ENCODE measurements at regions not wholly inside any gene's neighbourhood (a gene's known extent, or its start where the extent isn't known, plus 50 kb on each side); places are given as distances from the start of the nearest gene placed in this dataset.

- no peak for TF ChIP-seq SIRT6 (IDR thresholded peaks at IDR 0.05; ENCODE audit: low read length)
- TF ChIP-seq POLR2A (IDR thresholded peaks at IDR 0.05; ENCODE audit: control extremely low read depth in 1 of 2, low read depth in 2 of 2, low read length in 2 of 2): no peak
- TF ChIP-seq SP2 (IDR thresholded peaks at IDR 0.05; ENCODE audit: low read length): no peak
- peak; percentile 42 to 57 for TF ChIP-seq RAD21 (IDR thresholded peaks at IDR 0.05 in 1 of 2, conservative IDR thresholded peaks at IDR 0.05 in 1 of 2; ENCODE audit: low read depth in 2 of 2, low read length in 2 of 2)
- TF ChIP-seq CHD1 (IDR thresholded peaks at IDR 0.05; ENCODE audit: low read depth, low read length): no peak
- no peak for TF ChIP-seq KDM5A (IDR thresholded peaks at IDR 0.05; ENCODE audit: low read length)
- TF ChIP-seq TCF12 (IDR thresholded peaks at IDR 0.05; ENCODE audit: low read depth, low read length): no peak
- no peak for TF ChIP-seq EP300 (IDR thresholded peaks at IDR 0.05; ENCODE audit: borderline replicate concordance in 1 of 2, low read depth in 2 of 2, low read length in 2 of 2)
- TF ChIP-seq CEBPB (IDR thresholded peaks at IDR 0.05; ENCODE audit: low read depth, low read length): 0 out of 2 replicates have a peak, but pooled peaks have one; percentile 14
- no peak for TF ChIP-seq CBX8 (IDR thresholded peaks at IDR 0.05; ENCODE audit: borderline replicate concordance, low read depth, low read length)
- no peak for TF ChIP-seq POU5F1 (IDR thresholded peaks at IDR 0.05; ENCODE audit: low read depth, low read length)
- no peak for TF ChIP-seq GABPA (IDR thresholded peaks at IDR 0.05; ENCODE audit: borderline replicate concordance, insufficient read depth, low read length)
- no peak for TF ChIP-seq E2F6 (IDR thresholded peaks at IDR 0.05)
- TF ChIP-seq POLR2AphosphoS5 (IDR thresholded peaks at IDR 0.05; ENCODE audit: low read depth, low read length): no peak
- no peak for TF ChIP-seq KDM1A (IDR thresholded peaks at IDR 0.05; ENCODE audit: borderline replicate concordance, low read length)
- no peak for TF ChIP-seq RFX5 (IDR thresholded peaks at IDR 0.05; ENCODE audit: borderline replicate concordance, low read depth, low read length)
- no peak for TF ChIP-seq HDAC2 (IDR thresholded peaks at IDR 0.05; ENCODE audit: borderline replicate concordance in 1 of 2, low read depth in 2 of 2, low read length in 2 of 2)
- no peak for TF ChIP-seq NRF1 (IDR thresholded peaks at IDR 0.05; ENCODE audit: low read depth, low read length)
- no peak for TF ChIP-seq GTF2F1 (IDR thresholded peaks at IDR 0.05; ENCODE audit: borderline replicate concordance, low read depth, low read length)
- no peak for TF ChIP-seq USF2 (IDR thresholded peaks at IDR 0.05; ENCODE audit: low read length)
- no peak for TF ChIP-seq BRCA1 (IDR thresholded peaks at IDR 0.05; ENCODE audit: low read depth, low read length)
- TF ChIP-seq ZNF274 (IDR thresholded peaks at IDR 0.05; ENCODE audit: borderline replicate concordance, extremely low read depth, low read length): no peak
- no peak for TF ChIP-seq FOSL1 (IDR thresholded peaks at IDR 0.05; ENCODE audit: insufficient read depth, low read depth, low read length)
- TF ChIP-seq RXRA (IDR thresholded peaks at IDR 0.05; ENCODE audit: insufficient read depth, low read depth, low read length): no peak
These were observed 325.4 kb downstream of the UACA start (continued) for GRCh38 chr15:70437882-70438451.

Data from H1 (cell line).